NCI-H1105 treated with DMSO at 0.1 percent for 48 hours (cell line): ENCODE measurements at regions not wholly inside any gene's neighbourhood (a gene's known extent, or its start where the extent isn't known, plus 50 kb on each side); places are given as distances from the start of the nearest gene placed in this dataset.

Source experiments
- DNase-seq: peaks from one replicate; lab custom pipeline; 2025; lab: John Stamatoyannopoulos, UW

DNA sequence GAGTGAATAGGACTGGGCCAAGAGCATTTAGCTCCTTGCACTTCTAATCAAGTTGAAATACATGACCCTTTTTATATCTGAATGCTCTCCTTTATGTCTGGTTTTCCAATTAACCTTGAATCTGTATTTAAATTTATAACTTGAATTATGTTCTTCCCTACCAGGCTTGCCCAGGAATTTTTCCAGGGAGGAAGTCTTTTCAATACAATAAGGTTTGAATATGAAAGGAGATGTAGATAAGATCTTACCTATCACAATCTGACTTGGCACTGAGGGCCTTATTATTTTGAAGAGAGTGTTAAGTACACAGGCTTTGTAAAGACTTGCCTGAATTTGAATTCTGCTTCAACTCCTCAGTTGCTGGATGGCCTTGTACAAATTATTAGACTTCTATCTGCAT lies 555.7 kb downstream of the PCDH7 start:
- DNase-seq: peak; percentile 67

DNA sequence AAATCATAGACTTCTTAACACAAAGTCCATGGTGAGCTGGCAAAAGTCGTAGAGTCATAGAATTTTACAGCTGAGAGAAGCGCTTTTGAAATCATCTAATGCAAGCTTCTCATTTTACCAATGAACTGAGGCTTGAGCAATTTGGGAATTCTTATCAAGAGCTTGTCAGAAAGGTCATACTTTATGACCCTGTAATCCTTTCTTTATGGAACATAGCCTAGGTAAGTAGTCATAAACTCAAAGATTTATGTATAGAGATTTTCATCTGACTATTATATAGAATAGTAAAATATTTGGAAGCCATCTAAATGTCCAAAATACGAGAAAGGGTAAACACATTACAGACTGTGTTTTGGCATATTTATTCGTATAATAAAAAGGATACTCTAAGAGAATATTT lies 563.5 kb downstream of the PCDH7 start:
- no peak for DNase-seq

DNA sequence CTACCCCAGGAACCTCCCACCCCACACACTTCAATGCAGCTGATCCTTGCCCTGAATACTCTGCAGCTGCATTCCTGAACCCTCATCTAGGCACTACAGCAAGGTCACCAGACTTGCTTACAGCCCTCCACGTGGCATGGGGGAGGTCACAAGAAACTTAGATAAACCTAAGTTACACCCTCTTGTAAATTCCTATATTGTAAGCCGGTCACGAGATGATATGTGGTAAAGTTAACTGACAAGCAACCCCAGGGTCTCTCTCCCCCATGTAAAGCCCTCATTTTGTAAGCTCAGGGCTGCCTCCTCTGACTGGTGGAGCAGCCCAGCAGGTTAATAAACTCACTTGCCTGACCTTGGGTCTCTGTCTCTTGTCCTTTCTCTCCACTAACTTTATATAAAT lies 570.7 kb downstream of the PCDH7 start:
- DNase-seq: no peak

DNA sequence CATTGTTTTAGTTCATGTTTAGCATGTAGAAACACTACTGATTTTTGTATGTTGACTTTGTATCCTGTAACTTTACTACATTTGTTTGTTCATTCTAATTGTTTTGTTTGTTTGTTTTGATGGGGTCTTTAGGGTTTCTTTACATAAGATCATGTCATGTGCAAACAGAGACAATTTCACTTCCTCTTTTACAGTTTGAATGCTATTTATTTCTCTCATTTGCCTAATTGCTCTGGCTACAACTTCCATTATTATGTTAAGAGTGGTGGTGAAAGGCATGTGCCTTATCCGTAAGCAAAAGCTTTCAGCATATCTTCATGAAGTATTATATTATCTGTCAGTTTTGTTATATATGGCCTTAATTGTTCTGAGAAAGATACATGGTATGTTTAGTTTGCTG lies 571.1 kb downstream of the PCDH7 start:
- DNase-seq: no peak

DNA sequence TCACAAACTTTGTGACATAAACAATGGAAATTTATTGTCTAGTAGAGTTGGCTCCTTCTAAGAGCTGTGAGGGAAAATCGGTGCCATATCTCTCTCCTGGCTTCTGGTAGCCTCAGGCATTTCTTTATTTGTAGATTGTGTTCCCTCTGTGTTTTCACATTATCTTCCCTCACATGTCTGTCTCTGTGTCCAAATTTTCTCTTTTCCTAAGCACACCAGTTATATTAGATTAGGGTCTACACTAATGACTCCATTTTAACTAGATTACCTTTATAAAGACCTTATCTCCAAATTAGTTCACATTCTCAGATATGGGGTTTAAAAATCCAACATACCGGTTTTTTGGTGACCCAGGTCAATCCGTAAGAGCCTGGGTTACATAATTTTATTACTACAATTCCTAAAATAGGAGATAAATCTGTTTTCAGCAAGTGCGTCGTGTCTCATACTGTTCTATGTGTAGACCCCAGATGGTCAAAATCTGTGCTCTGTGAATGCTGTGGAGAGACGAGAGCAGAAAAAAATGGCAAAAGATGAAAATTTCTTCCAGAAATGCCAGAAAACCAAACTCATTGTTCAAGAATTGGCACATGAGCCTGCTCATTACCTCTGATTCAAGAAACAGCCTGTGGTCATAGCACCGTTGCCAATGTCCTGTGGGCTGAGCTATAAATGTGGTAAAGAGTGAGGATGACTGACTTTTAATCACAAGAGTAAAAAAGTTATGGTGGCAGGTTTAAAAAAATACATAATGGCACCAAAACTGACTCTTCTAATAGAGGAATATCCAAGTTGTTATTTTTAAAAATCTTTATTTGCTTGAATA lies 574.7 kb downstream of the PCDH7 start:
- no peak for DNase-seq

DNA sequence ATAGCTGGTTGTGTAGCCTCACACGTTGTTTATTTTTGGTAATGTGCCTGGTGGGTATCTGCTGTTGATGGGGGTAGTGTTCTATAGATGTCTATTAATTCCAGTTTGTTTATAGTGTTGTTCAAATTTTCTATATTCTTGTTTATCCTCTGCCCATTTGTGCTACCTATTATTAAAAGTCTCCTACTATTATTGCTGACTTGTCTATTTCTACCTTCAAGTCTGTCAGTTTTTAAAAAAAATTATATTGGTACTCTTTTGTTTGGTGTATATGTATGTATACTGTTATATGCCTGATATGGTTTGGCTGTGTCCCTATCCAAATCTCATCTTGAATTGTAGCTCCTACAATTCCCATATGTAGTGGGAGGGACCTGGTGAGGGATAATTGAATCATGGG lies 578.6 kb downstream of the PCDH7 start:
- DNase-seq: no peak

DNA sequence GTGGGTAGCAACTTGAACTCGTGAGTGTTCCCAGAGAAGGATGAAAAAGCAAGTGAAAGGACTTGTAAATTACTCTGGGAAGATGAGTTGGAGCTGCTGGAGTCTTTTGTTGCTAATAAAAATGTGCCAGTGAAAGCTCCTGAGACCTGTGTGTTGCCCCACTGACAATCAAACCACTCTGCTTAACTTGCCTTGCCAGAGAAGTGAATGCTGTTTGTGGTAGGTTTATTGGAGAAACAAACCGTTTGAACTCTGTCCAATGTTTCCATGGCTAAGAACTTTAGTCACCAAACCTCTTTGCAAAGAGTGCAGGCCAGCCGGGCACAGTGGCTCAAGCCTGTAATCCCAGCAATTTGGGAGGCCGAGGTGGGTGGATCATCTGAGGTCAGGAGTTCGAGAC lies 586.9 kb downstream of the PCDH7 start:
- DNase-seq: no peak

DNA sequence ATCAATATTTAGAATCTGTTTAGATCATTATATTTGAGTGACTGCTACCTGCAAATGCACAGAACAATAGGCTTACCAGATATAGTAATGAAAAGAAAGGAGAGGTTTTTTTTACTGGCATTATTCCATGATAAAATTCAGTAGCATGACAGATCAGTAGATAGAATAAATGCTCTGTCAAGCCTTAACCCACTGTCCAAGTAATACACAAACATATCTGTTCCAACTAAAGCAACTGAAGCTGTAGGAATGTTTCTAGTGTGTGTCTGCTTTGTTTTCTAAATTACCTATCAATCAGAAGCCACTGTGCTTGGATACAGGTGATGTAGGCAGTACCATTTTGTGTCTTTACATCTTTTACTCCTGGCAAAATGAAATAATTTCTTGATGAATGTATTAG lies 604.6 kb downstream of the PCDH7 start:
- DNase-seq: no peak

DNA sequence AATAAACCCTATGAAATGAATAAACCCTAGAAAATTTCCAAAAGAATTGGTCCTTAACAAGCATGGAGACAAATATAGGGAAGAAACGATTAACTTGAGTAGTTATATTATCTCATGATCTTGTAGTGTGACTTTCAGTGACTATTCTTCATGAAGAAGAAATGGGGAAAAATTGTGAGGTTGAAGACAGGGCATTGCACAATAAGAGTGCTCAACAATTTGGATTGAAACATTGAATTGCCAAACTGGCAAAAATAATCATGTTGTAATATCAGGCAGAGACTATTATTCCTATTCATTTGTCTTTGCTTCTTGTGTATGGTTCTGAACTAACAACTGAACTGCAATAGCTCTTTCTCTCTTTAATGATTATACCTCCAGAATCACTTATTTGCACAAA lies 605.1 kb downstream of the PCDH7 start:
- DNase-seq: no peak

DNA sequence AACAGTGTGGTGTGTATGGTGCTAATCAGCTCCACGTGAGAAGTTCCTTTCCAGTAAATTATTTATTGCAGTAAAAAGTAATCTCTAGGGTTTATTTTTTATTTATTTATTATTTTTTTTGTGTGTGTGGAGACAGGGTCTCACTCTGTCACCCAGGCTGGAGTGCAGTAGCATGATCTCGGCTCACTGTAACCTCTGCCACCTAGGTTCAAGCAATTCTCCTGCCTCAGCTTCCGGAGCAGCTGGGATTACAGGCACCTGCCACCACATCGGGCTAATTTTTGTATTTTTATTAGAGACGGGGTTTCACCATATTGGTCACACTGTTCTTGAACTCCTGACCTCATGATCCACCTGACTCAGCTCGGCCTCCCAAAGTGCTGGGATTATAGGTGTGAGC lies 606.9 kb downstream of the PCDH7 start:
- no peak for DNase-seq

DNA sequence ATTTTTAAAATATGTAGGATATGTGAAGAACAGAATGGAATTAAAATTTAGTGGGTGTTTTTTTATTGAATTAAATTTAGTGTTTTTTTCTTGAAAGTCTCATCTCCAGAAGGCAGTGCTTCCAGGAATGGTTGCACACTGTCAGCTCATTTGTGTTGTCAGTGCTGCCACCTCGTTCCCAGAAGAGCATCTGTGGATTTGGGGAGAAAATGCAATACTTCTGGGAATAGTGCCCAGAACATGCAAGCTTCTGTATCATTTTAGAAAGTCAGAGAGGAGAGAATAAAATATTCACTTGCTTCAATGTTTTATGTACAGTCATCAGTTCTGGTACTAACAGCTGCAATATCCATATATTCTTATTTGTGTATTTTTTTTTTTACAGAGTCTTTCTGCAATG lies 608.8 kb downstream of the PCDH7 start:
- no peak for DNase-seq

DNA sequence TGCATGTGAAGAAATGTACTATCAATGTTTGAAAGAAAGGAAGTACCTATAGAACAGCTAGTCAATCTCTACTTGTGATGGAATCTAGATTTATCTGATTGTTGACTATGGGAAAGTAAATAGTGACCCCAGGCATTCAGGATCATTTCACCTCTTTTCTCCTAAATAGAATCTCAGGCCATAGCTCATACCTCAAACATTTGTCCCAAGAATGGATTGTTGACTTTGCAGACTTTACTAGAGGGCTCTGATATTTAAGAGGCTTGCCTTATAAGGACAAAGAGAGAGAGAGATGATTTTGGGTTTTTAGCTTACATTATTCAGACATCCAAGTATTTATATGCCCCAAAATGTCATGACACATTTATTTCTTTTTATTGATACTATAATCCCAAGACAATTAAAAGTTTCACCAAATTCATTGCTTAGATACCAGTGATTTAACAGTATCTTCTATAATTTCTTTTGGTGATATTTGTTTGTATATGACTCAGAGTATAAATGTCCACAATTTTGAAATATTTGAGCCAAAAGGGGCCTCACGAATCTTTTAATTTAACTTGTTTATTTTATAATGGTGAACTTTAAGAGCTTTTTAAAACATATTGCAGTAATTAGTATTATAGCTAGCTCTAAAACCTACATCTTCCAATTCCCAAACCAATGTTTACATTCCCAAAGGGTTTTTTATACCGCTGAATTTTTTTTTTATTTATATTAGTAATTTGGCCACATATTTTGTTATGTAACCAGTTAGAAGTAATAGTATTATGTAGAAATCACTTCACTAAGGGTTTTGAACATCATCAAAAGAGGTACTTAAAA lies 614.1 kb downstream of the PCDH7 start:
- DNase-seq: no peak

DNA sequence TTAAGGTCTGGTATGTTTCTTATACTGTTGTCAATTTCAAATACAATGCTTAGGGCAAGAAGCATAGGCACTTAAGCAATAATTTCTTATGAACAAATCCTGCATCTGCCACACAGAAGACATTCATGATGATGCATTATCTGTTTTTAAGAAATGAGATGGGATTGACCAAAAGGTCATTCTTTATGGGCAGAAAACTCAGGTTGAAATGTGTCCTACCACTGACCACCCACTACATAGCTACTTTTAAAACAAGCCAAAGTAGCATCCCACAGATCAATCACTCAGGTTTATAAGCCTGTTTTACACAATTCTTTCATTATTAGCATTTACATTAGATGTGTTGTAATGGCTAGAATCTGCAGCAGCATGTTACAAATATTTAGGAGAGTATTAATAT lies 617.8 kb downstream of the PCDH7 start:
- no peak for DNase-seq

DNA sequence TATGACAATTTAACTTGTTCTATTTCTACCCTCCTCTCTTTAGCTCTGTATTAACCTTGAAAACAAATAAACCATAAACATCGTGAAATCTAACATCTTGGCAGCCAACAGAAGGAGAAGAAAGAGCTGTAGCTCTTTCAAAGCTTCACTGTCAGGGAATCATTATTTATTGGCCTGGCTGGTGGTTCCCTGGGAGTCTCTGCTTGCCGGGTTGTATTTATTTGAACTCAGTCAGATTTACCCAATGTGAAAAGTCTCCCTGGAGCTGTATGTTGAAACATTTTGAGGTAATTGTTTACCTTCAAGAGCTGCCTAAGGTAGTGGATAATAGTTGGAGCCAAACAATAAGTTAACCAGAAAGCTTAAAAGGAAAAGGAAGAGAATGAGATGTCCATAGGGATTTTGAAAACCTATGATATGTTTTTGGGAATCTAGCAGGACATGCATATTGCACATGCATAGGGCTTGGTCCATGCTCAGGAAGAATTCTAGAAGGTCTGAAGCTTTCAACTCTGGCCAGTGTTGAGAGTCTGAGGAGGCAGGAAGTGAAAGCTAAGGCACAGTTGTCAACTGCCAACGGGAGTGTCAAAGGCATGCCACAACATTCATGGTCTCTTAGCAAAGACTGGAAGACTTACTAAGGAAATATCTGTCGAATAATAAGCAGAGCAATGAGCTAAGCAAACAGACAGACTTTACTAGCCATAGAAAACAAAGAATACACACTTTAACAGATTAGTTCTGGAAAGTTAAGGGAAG lies 621.6 kb downstream of the PCDH7 start:
- DNase-seq: no peak

DNA sequence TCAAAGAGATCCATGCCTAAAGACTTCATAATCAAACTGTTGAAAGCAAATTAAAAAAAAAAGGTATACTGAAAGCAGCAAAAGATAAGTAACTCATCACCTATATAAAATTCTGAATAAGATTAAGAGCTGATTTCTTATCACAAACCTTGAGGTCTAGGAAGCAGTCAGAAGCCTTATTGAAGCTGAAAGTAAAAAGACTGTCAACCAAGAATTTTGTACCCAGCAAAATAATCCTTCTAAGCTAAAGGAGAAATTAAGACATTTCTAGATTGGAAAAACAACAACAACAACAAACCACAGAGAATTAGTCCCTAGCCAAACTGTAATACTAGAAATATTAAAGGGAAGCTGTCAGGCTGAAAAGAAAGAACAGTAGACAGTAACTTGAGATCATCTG lies 622.9 kb downstream of the PCDH7 start:
- DNase-seq: no peak

DNA sequence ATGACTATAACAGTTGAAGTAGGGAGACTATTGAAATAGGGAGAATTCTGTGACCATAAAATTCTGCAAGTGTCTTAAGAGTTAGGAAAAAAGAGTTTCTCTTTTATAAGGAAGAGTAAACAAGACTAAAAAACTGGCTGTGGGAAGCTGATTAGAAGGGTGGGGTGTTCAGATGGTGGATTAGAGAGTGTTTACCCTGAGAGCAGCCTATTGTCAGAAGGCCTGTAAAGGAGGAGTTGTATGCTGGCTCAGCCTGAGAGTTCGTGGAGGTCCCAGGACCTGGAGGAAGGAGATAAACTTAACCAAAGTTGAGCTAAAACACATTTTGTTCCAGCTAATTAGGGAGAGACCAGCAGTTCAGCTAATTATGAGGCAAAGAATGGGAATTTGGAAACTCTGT lies 629.7 kb downstream of the PCDH7 start:
- DNase-seq: no peak

DNA sequence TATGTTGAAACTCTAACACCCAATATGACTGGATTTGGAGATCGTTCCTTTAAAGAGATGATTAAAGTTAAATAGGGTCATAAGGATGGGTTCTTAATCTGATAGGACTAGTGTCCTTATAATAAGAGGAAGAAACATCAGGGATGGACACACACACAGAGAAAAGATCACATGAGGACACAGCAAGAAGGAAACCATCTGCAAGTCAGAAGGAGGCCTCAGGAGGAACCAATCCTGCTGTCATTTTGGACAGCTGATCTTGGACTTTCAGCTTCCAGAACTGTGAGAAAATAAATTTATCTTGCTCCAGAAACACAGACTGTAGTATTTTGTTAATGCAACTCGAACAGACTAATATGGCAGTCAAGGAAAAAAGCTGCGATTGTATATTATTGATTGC lies 631.5 kb downstream of the PCDH7 start:
- DNase-seq: no peak

DNA sequence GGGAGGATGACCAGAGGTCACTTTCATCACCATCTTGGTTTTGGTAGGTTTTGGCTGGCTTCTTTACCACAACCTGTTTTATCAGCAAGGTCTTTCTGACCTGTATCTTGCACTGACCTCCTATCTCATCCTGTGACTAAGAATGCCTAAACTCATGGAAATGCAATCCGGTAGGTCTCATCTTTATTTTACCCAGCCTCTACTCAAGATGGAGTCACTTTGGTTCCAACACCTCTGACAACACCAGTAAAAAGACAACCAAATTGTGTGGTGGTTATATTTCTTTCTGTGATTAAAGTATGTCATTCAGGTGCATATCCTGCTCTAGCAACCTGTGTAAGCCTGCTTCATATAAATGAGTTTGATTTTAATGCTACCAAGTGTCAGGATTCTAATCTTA lies 636.7 kb downstream of the PCDH7 start:
- no peak for DNase-seq

DNA sequence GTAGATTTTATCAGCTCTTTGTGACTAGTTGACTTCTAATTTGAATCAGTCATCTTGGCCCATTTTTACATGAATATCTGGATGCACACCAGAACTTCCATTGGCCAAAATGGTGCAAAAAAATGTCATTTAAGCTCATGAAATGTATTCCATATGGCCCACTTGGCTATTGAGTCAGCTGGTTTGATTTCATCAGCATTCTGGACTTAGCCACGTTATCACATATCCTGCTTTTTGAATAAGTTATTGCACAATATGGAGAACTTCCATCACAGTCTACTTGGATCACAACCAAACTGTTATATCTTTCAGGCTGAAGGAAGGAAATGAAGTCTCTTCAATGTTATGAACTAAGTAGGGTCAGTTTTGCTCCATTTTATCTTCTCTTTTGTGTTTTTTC lies 640.6 kb downstream of the PCDH7 start:
- DNase-seq: no peak

DNA sequence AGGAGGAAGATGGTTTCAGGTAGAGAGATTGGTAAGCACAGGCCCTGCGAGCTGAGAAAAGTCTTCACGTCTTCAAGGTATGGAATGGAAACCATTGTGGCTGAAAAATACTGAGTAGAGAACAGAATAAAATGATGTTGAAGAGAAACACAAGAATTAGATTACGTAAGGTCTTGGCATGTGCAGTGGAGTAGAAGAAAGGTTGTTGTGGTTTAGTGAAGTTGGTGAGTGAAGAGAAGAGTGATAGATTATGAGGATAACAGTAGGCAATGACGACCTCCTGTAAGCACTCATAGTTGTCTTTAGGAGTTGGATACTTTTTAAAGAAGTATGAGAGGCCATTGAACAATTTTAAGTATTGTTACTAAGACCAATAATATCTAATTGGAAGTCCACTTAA lies 642.6 kb downstream of the PCDH7 start:
- no peak for DNase-seq

DNA sequence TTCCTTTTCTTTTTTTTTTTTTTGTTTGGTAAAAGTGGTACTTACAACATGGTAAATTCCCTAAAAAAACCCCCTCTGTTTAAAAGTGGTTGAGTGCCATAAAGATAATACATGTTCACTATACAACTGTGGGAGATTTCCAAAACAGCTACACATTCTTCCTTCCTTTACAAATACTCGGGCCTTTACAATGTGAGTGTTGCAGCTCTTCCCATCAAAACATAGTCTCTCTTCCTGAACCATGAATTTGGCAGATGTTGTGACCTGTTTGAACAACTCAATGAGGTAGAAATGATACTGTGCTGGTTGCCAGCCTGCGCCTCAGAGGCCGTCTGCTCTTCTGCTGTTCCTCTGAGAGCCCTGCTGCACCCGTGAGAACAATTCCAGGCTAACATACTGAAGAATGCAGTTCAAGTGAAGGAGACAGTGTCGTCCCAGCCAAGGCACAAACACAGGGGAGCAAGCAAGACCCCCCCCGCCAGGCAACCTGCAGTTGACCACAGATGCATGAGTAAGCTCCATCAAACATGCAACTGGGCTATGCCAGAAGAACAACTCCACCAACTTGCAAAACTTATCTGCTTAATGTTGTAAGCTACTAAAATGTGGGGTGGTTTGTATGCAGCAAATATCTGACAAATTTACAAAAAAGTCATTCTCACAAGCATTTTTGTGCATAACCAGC lies 645.0 kb downstream of the PCDH7 start:
- no peak for DNase-seq

DNA sequence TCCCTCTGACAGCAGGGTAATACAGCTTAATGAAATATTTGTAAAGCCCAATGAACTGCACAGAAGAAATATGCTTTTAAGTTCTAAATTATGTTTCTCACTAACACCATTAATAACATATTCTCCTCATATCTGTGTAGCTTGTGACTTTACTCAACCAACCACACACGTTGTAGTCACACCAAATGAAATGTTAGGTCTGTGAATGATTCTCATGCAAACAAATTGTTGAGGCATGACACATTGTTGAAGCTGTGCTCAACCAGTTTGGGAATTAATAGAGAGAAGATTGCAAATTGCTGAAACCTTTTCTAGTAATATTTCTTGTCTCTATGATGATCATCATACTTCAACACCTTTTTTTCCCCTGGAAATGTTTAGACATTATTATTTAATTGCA lies 645.9 kb downstream of the PCDH7 start:
- DNase-seq: no peak
